ENCODE measurements at regions not wholly inside any gene's neighbourhood (a gene's known extent, or its start where the extent isn't known, plus 50 kb on each side); places are given as distances from the start of the nearest gene placed in this dataset.
"Not testable (repeated sequence)": the region's sequence is repeated elsewhere in the genome, so short reads cannot be mapped to it uniquely, and the experiment has no call there.

- DNase-seq (ENCODE audit: low read depth): no peak
These were observed 215.6 kb downstream of the DHX15 start for GRCh38 chr4:24368801-24369200.

GRCh38 chr4:24364852-24365251 lies 219.5 kb downstream of the DHX15 start:
- DNase-seq (ENCODE audit: low read depth): no peak

- DNase-seq (ENCODE audit: low read depth): no peak
These were observed 220.1 kb downstream of the DHX15 start for GRCh38 chr4:24364249-24364648.

- no peak for DNase-seq (ENCODE audit: low read depth)
These were observed 220.6 kb downstream of the DHX15 start for GRCh38 chr4:24363751-24364150.

GRCh38 chr4:24352112-24352511 lies 232.2 kb downstream of the DHX15 start:
- no peak for DNase-seq (ENCODE audit: low read depth)

- not testable (repeated sequence) for DNase-seq (ENCODE audit: low read depth)
These were observed 235.0 kb downstream of the DHX15 start for GRCh38 chr4:24349168-24349996.

- DNase-seq (ENCODE audit: low read depth): no peak
These were observed 245.1 kb downstream of the DHX15 start for GRCh38 chr4:24339260-24339659.

- no peak for DNase-seq (ENCODE audit: low read depth)
These were observed 246.7 kb downstream of the DHX15 start for GRCh38 chr4:24337451-24338190.

GRCh38 chr4:24335616-24336015 lies 248.7 kb downstream of the DHX15 start:
- DNase-seq (ENCODE audit: low read depth): no peak

- no peak for DNase-seq (ENCODE audit: low read depth)
These were observed 249.4 kb downstream of the DHX15 start for GRCh38 chr4:24334906-24335305.

- no peak for DNase-seq (ENCODE audit: low read depth)
These were observed 253.8 kb downstream of the DHX15 start for GRCh38 chr4:24330573-24330972.

- DNase-seq (ENCODE audit: low read depth): no peak
These were observed 254.2 kb downstream of the DHX15 start for GRCh38 chr4:24330172-24330571.

- no peak for DNase-seq (ENCODE audit: low read depth)
These were observed 255.6 kb downstream of the DHX15 start for GRCh38 chr4:24328711-24329110.

GRCh38 chr4:24328310-24328709 lies 256.0 kb downstream of the DHX15 start:
- DNase-seq (ENCODE audit: low read depth): no peak

GRCh38 chr4:24322995-24323394 lies 261.4 kb downstream of the DHX15 start:
- DNase-seq (ENCODE audit: low read depth): no peak

GRCh38 chr4:24322511-24322910 lies 261.8 kb downstream of the DHX15 start:
- no peak for DNase-seq (ENCODE audit: low read depth)

GRCh38 chr4:24321616-24322015 lies 262.7 kb downstream of the DHX15 start:
- no peak for DNase-seq (ENCODE audit: low read depth)

- no peak for DNase-seq (ENCODE audit: low read depth)
These were observed 263.2 kb downstream of the DHX15 start for GRCh38 chr4:24321131-24321530.

- no peak for DNase-seq (ENCODE audit: low read depth)
These were observed 265.0 kb downstream of the DHX15 start for GRCh38 chr4:24319387-24319786.

GRCh38 chr4:24315056-24315455 lies 269.3 kb downstream of the DHX15 start:
- no peak for DNase-seq (ENCODE audit: low read depth)

GRCh38 chr4:24312261-24312913 lies 272.0 kb downstream of the DHX15 start:
- DNase-seq (ENCODE audit: low read depth): no peak

- DNase-seq (ENCODE audit: low read depth): no peak
These were observed 280.4 kb downstream of the DHX15 start for GRCh38 chr4:24303926-24304325.

- DNase-seq (ENCODE audit: low read depth): no peak
These were observed 285.4 kb downstream of the DHX15 start for GRCh38 chr4:24298911-24299310.

Data from stimulated activated CD8-positive, alpha-beta memory T cell treated with anti-CD3 and anti-CD28 coated beads, Interleukin-15, amount 100 ng/mL, for 1 hour (primary cell).